ENCODE measurements at regions not wholly inside any gene's neighbourhood (a gene's known extent, or its start where the extent isn't known, plus 50 kb on each side); places are given as distances from the start of the nearest gene placed in this dataset.

DNA sequence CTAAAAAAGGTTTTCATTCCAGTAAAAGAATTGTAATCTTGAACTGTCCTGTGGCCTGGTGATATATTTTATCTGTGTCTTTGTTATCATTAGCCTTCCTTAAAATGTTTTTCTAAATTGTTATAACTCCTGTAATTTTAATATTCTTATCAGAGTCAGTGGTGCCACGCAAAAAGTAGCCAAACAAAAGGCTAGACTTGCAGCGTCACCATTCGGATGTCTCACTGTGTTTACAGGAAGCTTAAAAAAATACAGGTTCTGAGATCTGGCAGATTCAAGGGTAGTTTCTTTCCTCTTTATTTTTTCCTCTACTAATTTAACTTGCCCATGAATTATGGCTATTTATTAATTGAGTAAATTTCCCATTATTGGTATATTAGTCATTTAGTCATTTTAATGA, 362.3 kb downstream of the MAT2B start:
- TF ChIP-seq MYC (IDR thresholded peaks at IDR 0.05; ENCODE audit: low read depth, low read length) (no peak), POLR2A (IDR thresholded peaks at IDR 0.05; ENCODE audit: low read depth, low read length) (no peak), POLR2AphosphoS5 (IDR thresholded peaks at IDR 0.05; ENCODE audit: insufficient read depth, low read depth, low read length) (peak; percentile 25), GATA2 (IDR thresholded peaks at IDR 0.05; ENCODE audit: insufficient read depth, insufficient read length, low read depth, low read length) (peak; percentile 74), JUN (IDR thresholded peaks at IDR 0.05; ENCODE audit: borderline replicate concordance, insufficient read depth, insufficient read length, low read depth) (peak; percentile 61), FOS (IDR thresholded peaks at IDR 0.05; ENCODE audit: borderline replicate concordance, insufficient read depth, low read length) (peak; percentile 50)
- TF ChIP-seq, protein P1, sequence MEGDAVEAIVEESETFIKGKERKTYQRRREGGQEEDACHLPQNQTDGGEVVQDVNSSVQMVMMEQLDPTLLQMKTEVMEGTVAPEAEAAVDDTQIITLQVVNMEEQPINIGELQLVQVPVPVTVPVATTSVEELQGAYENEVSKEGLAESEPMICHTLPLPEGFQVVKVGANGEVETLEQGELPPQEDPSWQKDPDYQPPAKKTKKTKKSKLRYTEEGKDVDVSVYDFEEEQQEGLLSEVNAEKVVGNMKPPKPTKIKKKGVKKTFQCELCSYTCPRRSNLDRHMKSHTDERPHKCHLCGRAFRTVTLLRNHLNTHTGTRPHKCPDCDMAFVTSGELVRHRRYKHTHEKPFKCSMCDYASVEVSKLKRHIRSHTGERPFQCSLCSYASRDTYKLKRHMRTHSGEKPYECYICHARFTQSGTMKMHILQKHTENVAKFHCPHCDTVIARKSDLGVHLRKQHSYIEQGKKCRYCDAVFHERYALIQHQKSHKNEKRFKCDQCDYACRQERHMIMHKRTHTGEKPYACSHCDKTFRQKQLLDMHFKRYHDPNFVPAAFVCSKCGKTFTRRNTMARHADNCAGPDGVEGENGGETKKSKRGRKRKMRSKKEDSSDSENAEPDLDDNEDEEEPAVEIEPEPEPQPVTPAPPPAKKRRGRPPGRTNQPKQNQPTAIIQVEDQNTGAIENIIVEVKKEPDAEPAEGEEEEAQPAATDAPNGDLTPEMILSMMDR (IDR thresholded peaks at IDR 0.05; ENCODE audit: extremely low read depth in 1 of 2, insufficient read depth in 1 of 2, low read depth in 1 of 2, low read length in 2 of 2), result no peak
- TF ChIP-seq, protein P2, sequence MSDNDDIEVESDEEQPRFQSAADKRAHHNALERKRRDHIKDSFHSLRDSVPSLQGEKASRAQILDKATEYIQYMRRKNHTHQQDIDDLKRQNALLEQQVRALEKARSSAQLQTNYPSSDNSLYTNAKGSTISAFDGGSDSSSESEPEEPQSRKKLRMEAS (IDR thresholded peaks at IDR 0.05; ENCODE audit: insufficient read depth, insufficient read length), result no peak

All from endothelial cell of umbilical vein (primary cell).